HG02852 (cell line): ENCODE measurements at regions not wholly inside any gene's neighbourhood (a gene's known extent, or its start where the extent isn't known, plus 50 kb on each side); places are given as distances from the start of the nearest gene placed in this dataset.
"Not testable (repeated sequence)": the region's sequence is repeated elsewhere in the genome, so short reads cannot be mapped to it uniquely, and the experiment has no call there.

Experiments
- ATAC-seq: cut with Tn5 transposase; IDR thresholded peaks from one replicate; pipeline ENCODE4 v1.9.1; 2021; ENCODE audit warnings: mild to moderate bottlenecking, moderate library complexity; ENCODE audit not compliant: unreplicated experiment

DNA sequence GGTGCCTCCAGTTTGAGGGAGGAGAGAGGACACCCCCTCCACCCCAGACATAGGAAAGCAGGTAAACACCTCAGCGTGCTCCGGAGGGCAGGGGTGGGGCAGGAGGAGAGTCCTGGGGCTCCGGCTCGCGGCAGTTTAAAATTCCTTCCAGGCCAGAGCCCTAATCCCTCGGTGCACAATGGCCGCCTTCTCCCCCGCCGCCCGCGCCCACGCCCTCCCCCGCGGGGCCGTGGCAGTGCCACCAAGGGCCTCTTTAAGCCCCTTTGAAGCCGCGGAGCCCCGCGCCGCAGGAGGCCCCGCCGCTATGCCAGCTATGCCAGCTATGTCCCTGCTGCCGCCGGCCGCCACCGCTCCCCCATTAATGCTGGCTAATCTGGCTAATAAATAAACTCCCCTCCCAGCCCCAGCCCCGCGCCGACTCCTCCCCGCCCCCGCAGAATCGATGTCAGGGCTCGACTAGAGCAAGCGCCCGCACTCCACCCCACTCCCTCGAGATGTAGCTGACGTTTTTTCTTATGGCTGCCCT is 125.1 kb downstream of the MRPL14 start:
- ATAC-seq: no peak

DNA sequence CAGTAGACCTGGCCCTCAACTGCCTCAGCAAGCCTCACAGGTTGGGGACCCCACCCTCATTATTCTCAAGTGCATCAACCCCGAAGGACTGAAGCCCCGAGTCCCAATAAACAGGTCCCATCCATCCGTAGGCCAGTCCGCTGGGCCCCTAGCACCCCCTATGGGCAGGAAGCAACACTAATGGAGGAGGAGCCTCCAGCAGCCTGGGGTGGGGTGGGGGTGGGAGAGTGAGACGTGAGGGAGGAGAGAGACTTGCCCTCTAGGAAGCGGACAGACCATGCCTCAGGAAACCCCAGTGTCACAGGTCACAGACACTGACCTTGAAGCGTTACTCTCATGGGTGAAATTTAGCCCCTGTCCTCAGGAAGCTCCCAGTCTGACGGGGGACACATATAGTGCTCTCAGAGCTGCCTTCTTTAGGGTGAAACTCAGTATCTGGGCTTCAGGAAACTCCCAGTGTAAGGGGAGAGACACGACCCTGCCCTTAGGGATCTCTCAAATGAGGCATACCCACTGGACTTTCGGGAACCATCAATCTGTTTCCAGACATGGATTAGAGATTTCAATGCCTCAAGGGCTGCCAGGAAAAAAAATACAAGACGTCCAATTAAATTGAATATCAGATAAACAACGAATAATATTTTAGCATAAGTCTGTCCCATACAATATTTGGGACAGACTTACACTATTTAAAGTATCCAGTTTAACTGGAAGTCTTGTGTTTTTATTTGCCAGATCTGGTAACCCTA is 125.8 kb downstream of the MRPL14 start:
- no peak for ATAC-seq

- no peak for ATAC-seq
Observed at GRCh38 chr6:44000164-44000842, 126.9 kb downstream of the MRPL14 start.

DNA sequence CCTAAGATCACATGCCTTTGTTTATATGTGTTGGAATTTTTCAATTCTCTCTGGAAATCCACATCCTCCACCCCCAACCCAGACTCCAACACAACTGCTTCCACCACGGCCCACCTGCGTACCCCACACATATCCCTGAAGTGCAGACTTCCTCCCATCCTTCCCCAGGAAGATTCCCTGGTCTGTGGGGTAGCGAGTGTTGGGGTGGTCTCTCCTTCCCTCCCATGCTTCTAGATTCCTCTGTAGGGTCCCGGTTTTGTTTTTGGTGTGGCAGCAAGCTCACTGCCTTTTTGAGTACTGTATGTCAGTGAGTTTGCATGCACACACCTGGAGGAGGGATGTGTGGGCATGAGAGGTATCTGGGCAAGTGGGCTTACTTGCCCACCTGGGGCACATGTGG is 127.6 kb downstream of the MRPL14 start:
- ATAC-seq: no peak

GRCh38 chr6:43998592-43999243 is 128.5 kb downstream of the MRPL14 start:
- ATAC-seq: not testable (repeated sequence)

DNA sequence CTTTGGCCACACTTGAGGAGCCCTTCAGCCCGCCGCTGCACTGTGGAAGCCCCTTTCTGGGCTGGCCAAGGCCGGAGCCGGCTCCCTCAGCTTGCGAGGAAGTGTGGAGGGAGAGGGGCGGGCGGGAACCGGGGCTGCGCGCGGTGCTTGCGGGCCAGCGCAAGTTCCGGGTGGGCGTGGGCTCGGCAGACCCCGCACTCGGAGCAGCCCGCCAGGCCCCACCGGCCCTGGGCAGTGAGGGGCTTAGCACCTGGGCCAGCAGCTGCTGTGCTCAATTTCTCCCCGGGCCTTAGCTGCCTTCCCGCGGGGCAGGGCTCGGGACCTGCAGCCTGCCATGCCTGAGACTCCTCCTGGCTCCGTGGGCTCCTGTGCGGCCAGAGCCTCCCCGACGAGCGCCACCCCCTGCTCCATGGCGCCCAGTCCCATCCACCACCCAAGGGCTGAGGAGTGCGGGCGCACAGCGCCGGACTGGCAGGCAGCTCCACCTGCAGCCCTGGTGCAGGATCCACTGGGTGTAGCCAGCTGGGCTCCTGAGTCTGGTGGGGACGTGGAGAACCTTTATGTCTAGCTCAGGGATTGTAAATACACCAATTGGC is 129.2 kb downstream of the MRPL14 start:
- ATAC-seq: not testable (repeated sequence)

DNA sequence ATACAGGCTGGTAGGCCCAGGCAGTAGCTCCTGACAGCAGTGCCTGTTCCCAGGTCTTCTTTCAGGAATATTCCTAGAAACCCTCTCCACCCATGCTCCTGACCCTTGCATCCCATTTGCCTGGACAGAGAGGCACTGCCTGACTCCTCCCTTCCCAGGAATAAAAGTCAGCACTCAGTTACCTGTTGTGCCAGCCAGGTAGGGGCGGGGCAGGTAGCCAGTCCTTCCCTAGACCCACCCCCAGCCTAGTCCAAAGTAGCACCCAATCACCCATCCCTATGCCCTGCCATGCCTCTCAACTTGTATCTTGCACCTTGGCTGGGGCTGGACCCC is 129.9 kb downstream of the MRPL14 start:
- ATAC-seq: no peak

DNA sequence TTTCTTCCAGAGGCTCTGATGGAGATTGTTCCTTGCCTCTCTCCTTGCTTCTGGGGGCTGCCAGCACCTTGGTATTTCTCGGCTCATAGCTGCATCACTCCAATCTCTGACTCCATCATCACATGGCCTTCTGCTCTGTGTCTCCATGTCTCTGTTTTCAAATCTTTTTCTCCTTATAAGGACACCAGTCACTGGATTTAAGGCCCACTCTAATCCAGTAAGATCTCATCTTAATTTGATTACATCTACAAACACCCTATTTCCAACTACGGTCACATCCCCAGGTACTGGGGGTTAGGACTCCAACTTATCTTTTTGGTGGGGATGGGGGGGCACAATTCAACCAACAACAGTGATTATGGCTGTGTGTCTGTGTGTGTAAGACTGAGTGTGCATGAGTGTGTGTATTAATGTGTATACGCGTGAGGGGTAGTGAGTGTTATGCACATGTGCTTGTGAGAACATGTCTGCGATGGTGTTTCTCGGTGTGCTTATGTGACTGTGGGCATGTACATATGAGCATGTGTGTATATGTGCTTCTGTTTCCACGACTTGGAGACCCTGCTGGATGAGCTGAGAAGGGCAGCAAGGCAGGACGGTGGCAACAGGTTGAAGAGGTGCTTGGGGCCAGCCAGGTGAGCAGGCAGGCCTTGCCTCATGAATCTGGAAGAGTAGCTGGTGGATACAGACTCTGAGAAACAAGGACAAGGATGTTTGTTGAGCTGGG is 130.5 kb downstream of the MRPL14 start:
- no peak for ATAC-seq

DNA sequence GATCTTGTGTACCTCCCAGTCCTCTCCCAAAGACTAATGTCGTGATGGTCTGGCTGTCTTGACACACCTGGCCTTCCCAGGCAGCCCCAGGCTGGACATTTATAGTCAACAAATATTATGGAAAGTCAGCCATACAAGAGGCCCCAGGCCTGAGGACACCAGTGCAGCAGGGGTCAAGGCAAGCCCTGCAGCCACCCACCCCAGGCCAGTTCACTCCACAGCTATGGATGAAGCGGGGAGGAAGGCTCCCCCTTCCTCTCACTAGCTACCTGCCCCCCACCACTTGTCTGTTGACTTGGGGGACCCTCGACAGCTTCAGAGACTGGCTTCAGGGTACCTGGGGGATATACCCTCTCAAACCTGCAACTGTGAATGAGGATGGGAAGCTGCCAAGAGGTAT is 132.1 kb downstream of the MRPL14 start:
- no peak for ATAC-seq

GRCh38 chr6:43993881-43994523 is 133.2 kb downstream of the MRPL14 start:
- no peak for ATAC-seq

DNA sequence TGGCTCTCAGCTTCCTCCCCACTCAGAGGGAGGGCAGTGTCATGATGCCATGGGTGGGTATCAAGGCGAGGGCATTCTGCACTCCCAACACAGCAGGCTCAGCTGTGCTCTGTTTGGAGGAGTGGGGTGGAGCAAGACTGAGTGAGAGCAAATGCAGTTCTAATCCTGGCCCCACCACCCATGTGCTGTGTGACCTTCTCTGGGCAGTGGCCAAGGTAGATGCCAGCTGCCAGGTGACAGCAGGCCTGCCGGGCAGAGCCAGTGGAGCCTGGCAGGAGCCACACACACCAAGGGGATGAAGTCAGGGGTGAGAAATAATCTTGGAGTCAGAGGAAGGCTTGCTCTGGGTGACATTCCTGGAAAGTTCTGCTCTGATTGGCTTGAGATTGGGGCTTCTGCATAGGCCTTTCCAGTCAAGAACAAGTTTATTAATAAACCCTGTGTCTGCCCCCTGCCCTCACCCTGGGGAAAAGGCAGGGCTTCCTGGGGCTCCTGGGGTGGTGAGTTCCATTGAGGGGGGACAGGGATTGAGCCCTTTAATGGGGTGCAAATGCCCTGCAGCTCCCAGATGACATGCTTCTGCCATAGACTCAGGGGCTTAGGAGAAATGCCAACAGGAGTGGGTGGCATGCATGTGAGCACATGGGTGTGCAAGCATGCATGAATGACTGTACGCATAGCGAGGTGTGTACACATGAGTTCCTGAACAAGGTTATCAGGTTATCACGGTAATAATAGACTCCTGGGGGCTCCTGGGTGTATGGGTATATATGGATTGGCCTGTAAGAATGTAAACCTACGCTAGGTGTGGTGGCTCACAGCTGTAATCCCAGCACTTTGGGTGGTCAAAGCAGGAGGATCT is 134.2 kb downstream of the MRPL14 start:
- ATAC-seq: no peak

DNA sequence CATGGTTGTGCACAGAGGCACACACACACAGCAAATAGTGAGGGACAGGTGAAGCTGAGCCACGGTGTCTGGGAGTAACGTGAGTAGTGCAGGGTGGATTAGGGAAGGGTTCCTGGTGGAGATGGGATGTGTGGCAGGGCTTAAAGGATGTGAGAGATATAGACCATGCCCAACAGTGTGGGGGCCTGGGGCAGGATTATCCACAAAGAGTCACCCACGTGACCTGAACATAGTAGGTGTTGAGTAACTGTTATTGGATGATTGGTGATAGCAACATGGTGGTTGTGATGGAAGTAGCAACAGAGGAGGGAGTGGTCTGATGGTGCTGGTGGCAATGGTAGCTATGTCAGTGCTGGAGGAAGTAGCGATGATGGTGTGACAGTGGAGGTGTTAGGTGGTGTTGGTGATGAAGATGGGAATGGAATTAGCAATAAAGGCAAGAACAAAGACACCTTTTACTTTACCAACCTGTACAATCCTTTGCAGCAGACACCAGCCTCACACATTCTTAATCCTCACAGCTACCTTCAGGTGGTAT is 135.1 kb downstream of the MRPL14 start:
- ATAC-seq: no peak

- ATAC-seq: no peak
Observed at GRCh38 chr6:43990627-43991619, 136.3 kb downstream of the MRPL14 start.

DNA sequence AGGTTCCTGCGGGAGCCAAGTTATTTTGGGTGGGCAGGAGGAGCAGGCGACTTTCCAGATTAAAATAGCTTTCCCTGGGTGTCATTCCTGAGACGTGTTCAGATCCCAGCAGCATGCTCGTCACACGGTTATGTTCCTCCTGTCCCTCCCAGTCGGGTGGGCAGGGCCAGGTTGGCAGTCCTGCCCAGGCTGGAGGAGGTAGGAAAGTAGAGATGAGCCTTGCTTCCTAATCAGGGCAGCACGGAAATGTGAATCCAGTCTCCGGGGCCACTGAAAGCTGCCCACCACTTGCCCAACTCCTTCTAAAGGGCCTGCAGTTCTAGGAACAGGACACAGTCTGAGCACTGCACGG is 137.0 kb downstream of the MRPL14 start:
- no peak for ATAC-seq

DNA sequence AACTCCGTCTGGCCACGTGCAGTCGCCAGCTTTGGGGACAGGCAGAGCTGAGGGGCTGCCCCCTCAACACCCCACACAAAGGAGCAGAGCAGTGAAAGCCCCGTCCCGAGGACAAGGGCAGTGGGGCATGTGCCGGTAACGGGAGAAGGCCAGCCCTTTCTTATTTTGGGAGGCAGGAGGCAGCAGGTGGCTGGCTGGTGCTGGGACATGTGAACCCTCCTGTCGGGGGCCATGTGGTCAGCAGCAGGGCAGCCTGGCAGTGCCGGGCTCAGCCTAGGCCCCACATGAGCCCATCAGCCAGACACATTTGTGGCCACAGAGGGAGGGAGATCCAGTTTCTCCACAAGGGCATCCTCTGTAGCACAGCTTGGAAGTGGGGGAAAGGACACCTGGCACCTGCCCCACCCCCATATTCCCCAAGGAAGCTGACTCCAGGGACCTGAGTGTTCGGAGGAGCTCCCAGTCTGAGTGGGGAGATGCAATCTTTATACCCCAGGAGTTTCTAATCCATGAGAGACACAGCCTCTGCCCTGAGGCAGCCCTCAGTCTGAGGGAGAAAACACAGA is 137.6 kb downstream of the MRPL14 start:
- no peak for ATAC-seq

DNA sequence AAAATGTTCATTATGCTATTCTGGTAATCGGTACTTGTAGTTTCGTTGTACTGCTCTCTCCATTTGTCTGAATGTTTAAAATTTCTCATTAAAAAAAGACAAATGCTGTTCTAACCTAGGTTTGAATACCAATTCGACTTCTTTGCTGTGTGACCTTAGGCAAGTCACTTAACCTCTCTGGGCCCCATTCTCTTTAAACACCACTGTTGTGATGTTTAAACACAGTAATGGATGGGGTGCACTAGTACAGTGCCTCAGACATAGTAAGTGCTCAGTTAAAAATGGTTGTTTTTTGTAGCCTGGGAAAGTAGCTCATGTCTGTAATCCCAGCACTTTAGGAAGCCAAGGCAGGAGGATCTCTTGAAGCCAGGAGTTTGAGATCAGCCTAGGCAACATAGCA is 138.5 kb downstream of the MRPL14 start:
- ATAC-seq: no peak

DNA sequence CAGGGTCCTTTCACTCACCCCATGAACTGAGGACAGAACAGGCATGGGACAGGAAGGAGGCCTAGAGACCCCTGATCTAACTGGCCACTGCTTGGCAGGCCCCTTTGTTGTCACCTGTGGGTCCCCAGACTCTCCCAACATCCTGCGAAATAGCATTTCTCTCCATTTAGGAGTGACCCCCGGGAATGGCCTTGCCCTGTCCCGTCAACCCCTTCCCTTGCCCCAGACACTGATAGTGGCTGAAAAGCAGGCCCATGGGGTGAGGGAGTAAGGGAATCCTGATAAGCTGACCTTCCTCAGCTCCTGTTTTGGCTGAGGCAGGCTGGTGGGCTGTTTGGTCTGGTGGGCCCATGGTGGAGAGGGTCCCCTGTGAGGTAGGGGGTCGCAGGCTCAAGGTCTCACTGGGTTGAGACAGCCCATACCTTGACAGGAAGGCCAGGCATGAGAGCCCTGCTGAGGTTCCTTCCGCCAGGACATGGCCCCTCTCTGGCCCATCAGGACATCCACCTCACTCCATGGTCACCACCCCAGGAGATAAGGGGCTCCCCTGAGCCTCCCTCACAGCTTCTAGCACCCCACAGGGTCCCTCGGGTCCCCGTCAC is 139.3 kb downstream of the MRPL14 start:
- no peak for ATAC-seq
